ENCODE measurements at regions not wholly inside any gene's neighbourhood (a gene's known extent, or its start where the extent isn't known, plus 50 kb on each side); places are given as distances from the start of the nearest gene placed in this dataset.
"Not testable (repeated sequence)": the region's sequence is repeated elsewhere in the genome, so short reads cannot be mapped to it uniquely, and the experiment has no call there.

DNA sequence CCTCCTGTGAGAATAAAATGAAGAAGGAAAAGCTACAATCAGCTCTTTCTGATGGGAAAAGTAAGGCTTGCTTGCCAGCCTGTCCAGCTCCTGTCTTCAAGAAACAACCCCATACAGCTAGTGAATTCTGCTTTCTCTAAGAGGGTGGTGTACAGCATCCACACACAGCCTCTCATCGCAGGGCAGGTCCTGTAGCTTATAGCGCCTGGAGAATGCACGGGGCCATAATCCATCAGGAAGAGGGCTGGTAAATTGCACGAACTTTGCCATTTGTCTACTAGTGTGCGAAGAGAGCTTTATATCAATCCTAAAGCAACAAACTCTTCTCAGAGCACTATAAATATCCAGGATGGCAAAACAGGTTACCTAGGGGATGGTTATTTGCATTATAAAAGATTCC is 83.3 kb upstream of the SAMSN1 start (continued):
- TF ChIP-seq, protein P1, sequence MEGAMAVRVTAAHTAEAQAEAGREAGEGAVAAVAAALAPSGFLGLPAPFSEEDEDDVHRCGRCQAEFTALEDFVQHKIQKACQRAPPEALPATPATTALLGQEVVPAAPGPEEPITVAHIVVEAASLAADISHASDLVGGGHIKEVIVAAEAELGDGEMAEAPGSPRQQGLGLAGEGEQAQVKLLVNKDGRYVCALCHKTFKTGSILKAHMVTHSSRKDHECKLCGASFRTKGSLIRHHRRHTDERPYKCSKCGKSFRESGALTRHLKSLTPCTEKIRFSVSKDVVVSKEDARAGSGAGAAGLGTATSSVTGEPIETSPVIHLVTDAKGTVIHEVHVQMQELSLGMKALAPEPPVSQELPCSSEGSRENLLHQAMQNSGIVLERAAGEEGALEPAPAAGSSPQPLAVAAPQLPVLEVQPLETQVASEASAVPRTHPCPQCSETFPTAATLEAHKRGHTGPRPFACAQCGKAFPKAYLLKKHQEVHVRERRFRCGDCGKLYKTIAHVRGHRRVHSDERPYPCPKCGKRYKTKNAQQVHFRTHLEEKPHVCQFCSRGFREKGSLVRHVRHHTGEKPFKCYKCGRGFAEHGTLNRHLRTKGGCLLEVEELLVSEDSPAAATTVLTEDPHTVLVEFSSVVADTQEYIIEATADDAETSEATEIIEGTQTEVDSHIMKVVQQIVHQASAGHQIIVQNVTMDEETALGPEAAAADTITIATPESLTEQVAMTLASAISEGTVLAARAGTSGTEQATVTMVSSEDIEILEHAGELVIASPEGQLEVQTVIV (IDR thresholded peaks at IDR 0.05; ENCODE audit: borderline replicate concordance, partially characterized antibody): no peak
- TF ChIP-seq, protein P2, sequence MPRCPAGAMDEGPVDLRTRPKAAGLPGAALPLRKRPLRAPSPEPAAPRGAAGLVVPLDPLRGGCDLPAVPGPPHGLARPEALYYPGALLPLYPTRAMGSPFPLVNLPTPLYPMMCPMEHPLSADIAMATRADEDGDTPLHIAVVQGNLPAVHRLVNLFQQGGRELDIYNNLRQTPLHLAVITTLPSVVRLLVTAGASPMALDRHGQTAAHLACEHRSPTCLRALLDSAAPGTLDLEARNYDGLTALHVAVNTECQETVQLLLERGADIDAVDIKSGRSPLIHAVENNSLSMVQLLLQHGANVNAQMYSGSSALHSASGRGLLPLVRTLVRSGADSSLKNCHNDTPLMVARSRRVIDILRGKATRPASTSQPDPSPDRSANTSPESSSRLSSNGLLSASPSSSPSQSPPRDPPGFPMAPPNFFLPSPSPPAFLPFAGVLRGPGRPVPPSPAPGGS (IDR thresholded peaks at IDR 0.05; ENCODE audit: borderline replicate concordance, insufficient read depth, low read depth, low read length, poor library complexity, severe bottlenecking): no peak
- TF ChIP-seq TCF12 (IDR thresholded peaks at IDR 0.05; ENCODE audit: low read depth, low read length): no peak
- no peak for TF ChIP-seq ZSCAN29 (IDR thresholded peaks at IDR 0.05)
- no peak for TF ChIP-seq WRNIP1 (IDR thresholded peaks at IDR 0.05; ENCODE audit: borderline replicate concordance, low read depth, low read length)
- TF ChIP-seq BRCA1 (IDR thresholded peaks at IDR 0.05; ENCODE audit: low read depth, low read length): no peak

DNA sequence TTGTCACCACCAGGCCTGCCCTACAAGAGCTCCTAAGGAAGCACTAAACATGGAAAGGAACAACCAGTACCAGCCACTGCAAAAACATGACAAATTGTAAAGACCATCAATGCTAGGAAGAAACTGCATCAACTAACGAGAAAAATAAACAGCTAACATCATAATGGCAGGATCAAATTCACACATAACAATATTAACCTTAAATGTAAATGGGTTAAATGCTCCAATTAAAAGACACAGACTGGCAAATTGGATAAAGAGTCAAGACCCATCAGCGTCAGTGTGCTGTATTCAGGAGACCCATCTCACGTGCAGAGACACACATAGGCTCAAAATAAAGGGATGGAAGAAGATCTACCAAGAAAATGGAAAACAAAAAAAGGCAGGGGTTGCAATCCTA is 77.0 kb upstream of the SAMSN1 start:
- H3K36me3 ChIP-seq (ENCODE audit: control insufficient read depth in 2 of 2, insufficient read depth in 2 of 2, low read length in 1 of 2); intact Hi-C loops (cut with micrococcal nuclease; ENCODE audit: unreplicated experiment); RAD21 ChIA-PET (ENCODE audit: unreplicated experiment); H3K4me1 ChIP-seq (ENCODE audit: control insufficient read depth, insufficient read depth, low read length); H3K9ac ChIP-seq (ENCODE audit: control insufficient read depth, insufficient read depth, low read length); POLR2A ChIA-PET; H3K27ac ChIP-seq (ENCODE audit: control insufficient read depth, insufficient read depth); CTCF ChIA-PET; BruUV-seq (replicated peaks); H3K4me2 ChIP-seq (ENCODE audit: control insufficient read depth, insufficient read depth); in situ Hi-C loops (cut with MboI); H4K20me1 ChIP-seq (ENCODE audit: control insufficient read depth, insufficient read depth); FAIRE-seq; DNase-seq (ENCODE audit: low read depth, low spot score); SMC1A ChIA-PET (ENCODE audit: uncharacterized antibody, unreplicated experiment); H3K79me2 ChIP-seq (ENCODE audit: control insufficient read depth, insufficient read depth, low read length); H3K4me3 ChIP-seq; ATAC-seq; H3K27me3 ChIP-seq (replicated peaks in 1 of 2; ENCODE audit: control insufficient read depth in 2 of 2, insufficient read depth in 2 of 2, low read length in 1 of 2); H2AFZ ChIP-seq (ENCODE audit: control insufficient read depth, low read depth, low read length): not testable (repeated sequence)
- WGBS (ENCODE audit: insufficient coverage, insufficient replicate concordance, low lambda C conversion rate, missing lambda C conversion rate): 51% methylated on average over 3 of the region's 3 CpGs
- H3K9me3 ChIP-seq (replicated peaks; ENCODE audit: control insufficient read depth, insufficient read depth, low read length): peaks cover 12% of the 10 kb centered on the region; the same call in 2 of the 3 replicates
